K562 (cell line): ENCODE measurements at regions not wholly inside any gene's neighbourhood (a gene's known extent, or its start where the extent isn't known, plus 50 kb on each side); places are given as distances from the start of the nearest gene placed in this dataset.

ENCODE experiments used
- CREM ChIP-seq: IDR thresholded peaks from 2 replicates; pipeline ENCODE4 v1.6.1; 2014; ENCODE audit warnings: antibody characterized with exemption, low read depth
- ETV5 ChIP-seq: sonication (generic); formaldehyde crosslinking; IDR thresholded peaks from 2 replicates; pipeline ENCODE4 v1.4.0; 2020; ENCODE audit warnings: low read depth, mild to moderate bottlenecking, missing genetic modification reagents
- GATAD2A ChIP-seq: fragments of 450-650 bp; IDR thresholded peaks from 2 replicates; pipeline ENCODE4 v1.6.1; 2017
- NFE2L1 ChIP-seq: fragments of 450-650 bp; IDR thresholded peaks from 2 replicates; pipeline ENCODE4 v1.6.1; 2016; ENCODE audit warnings: missing genetic modification characterization, low read depth, mild to moderate bottlenecking, missing compliant biosample characterization, moderate library complexity, borderline replicate concordance
- NFIC ChIP-seq: fragments of 450-650 bp; IDR thresholded peaks from 2 replicates; pipeline ENCODE4 v1.6.1; 2017; ENCODE audit warnings: mild to moderate bottlenecking, inconsistent platforms
- NR1H2 ChIP-seq: sonication (generic); formaldehyde crosslinking; IDR thresholded peaks from 2 replicates; pipeline ENCODE4 v1.4.0; 2020; ENCODE audit warnings: mild to moderate bottlenecking, missing genetic modification reagents
- PURB ChIP-seq: sonication (generic); formaldehyde crosslinking; IDR thresholded peaks from 2 replicates; pipeline ENCODE4 v1.9.0; 2021; ENCODE audit warnings: low read depth, mild to moderate bottlenecking, missing genetic modification reagents
- XRCC4 ChIP-seq: IDR thresholded peaks from one replicate; pipeline ENCODE4 v1.6.1; 2011; ENCODE audit not compliant: insufficient read depth, insufficient read length; ENCODE audit errors: extremely low read depth
- ZNF695 ChIP-seq: fragments of 450-650 bp; formaldehyde crosslinking; IDR thresholded peaks from 2 replicates; pipeline ENCODE4 v1.4.0; 2020; ENCODE audit warnings: mild to moderate bottlenecking, moderate library complexity
- TF ChIP-seq, protein P1 (sequence below), 3 experiments: fragments of 200-800 bp in 1 of 3; sonication (Bioruptor generic) in 1 of 3; sonication (generic) in 1 of 3; formaldehyde crosslinking in 1 of 3; IDR thresholded peaks; 2 replicates each; pipeline versions ENCODE4 v1.6.1 to v1.8.0; 2016 to 2022; ENCODE audit warnings: mild to moderate bottlenecking in 2 of 3, missing compliant biosample characterization in 2 of 3, missing genetic modification characterization in 2 of 3, missing genetic modification reagents in 1 of 3
- TF ChIP-seq, protein P2 (sequence below), 2 experiments: IDR thresholded peaks; 2 replicates each; pipeline ENCODE4 v1.6.1; 2011; ENCODE audit warnings: borderline replicate concordance in 1 of 2, control low read depth in 1 of 2, low read depth in 1 of 2, low read length in 1 of 2, mild to moderate bottlenecking in 1 of 2, mixed read lengths in 1 of 2, moderate library complexity in 1 of 2; ENCODE audit not compliant: insufficient read depth in 1 of 2, insufficient read length in 1 of 2, poor library complexity in 1 of 2, severe bottlenecking in 1 of 2; ENCODE audit errors: extremely low read depth in 1 of 2
- TF ChIP-seq, protein P3 (sequence below), 3 experiments: IDR thresholded peaks in 2 of 3; conservative IDR thresholded peaks in 1 of 3; 2 replicates each; pipeline ENCODE4 v1.5.1; 2011 to 2012; ENCODE audit warnings: low read length in 3 of 3, mild to moderate bottlenecking in 3 of 3, control low read depth in 2 of 3, improper control_type of control experiment in 1 of 3, inconsistent platforms in 1 of 3, low read depth in 1 of 3, mixed read lengths in 1 of 3, moderate library complexity in 1 of 3; ENCODE audit not compliant: insufficient read depth in 2 of 3
- TF ChIP-seq, protein P4 (sequence below): IDR thresholded peaks from 3 replicates; pipeline ENCODE4 v1.6.1; 2011; ENCODE audit warnings: borderline replicate concordance, mild to moderate bottlenecking, moderate library complexity; ENCODE audit not compliant: insufficient read length; ENCODE audit errors: extremely low read depth
- TF ChIP-seq, protein P5 (sequence below): fragments of 450-650 bp; formaldehyde crosslinking; conservative IDR thresholded peaks from 2 replicates; pipeline ENCODE4 v1.4.0; 2022; ENCODE audit warnings: mild to moderate bottlenecking, missing genetic modification characterization
- TF ChIP-seq, protein P6 (sequence below): fragments of 250-450 bp; sonication (Bioruptor Pico); IDR thresholded peaks from 2 replicates; pipeline ENCODE4 v1.8.0; 2022; ENCODE audit warnings: inconsistent platforms, mild to moderate bottlenecking, moderate library complexity, borderline replicate concordance

DNA sequence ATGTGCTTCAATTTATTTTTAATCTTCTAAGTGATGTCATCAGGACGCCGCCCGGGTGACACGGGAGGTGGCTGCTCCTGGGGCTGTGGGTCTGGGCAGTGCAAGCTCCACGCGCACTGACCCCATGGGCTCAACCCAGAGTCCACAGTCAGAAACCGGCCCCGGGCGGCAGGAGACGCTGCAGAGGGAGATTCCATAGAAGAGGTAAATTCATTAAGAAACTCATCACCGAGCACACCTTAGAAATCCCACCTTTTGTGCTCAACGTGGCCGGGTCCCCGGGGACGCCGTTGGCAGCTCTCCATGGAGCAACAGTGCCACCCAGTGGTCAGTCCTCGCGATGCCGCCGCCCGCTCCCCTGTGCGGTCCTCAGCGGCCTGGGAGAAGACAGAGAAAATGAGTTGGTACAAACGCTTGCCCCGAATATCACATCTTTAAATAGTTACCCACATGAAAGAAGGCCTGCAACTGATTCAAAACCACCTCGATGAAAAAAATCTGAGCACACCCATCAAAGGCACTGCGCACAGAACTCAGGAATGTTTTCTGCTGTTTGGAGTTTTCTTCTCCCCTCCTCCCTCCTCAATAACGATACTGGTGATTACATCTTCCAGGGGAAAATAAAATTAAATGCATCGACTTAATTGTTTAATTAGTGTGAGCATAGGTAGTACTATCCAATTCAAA is 92.6 kb downstream of the CMPK2 start (continued):
- TF ChIP-seq ETV5 (CRISPR knock-in tag) (no peak), ZNF695 (no peak), NFE2L1 (tag) (no peak), GATAD2A (no peak), XRCC4 (no peak), NFIC (peak; percentile 65), PURB (CRISPR knock-in tag) (no peak), NR1H2 (CRISPR knock-in tag) (no peak), CREM (peak; percentile 39; the same call in 1 of the 2 replicates)
- TF ChIP-seq, protein P1, sequence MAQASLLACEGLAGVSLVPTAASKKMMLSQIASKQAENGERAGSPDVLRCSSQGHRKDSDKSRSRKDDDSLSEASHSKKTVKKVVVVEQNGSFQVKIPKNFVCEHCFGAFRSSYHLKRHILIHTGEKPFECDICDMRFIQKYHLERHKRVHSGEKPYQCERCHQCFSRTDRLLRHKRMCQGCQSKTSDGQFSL (CRISPR knock-in tag; IDR thresholded peaks at IDR 0.05) = no peak
- TF ChIP-seq, protein P1 (tag; IDR thresholded peaks at IDR 0.05) = no peak
- TF ChIP-seq, protein P2, sequence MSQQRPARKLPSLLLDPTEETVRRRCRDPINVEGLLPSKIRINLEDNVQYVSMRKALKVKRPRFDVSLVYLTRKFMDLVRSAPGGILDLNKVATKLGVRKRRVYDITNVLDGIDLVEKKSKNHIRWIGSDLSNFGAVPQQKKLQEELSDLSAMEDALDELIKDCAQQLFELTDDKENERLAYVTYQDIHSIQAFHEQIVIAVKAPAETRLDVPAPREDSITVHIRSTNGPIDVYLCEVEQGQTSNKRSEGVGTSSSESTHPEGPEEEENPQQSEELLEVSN (IDR thresholded peaks at IDR 0.05; ENCODE audit: borderline replicate concordance in 1 of 2, extremely low read depth in 1 of 2, insufficient read depth in 1 of 2, insufficient read length in 1 of 2, low read depth in 1 of 2, low read length in 1 of 2, poor library complexity in 1 of 2, severe bottlenecking in 1 of 2) = peak in 1 of 2 experiments; percentile 34
- TF ChIP-seq, protein P3, sequence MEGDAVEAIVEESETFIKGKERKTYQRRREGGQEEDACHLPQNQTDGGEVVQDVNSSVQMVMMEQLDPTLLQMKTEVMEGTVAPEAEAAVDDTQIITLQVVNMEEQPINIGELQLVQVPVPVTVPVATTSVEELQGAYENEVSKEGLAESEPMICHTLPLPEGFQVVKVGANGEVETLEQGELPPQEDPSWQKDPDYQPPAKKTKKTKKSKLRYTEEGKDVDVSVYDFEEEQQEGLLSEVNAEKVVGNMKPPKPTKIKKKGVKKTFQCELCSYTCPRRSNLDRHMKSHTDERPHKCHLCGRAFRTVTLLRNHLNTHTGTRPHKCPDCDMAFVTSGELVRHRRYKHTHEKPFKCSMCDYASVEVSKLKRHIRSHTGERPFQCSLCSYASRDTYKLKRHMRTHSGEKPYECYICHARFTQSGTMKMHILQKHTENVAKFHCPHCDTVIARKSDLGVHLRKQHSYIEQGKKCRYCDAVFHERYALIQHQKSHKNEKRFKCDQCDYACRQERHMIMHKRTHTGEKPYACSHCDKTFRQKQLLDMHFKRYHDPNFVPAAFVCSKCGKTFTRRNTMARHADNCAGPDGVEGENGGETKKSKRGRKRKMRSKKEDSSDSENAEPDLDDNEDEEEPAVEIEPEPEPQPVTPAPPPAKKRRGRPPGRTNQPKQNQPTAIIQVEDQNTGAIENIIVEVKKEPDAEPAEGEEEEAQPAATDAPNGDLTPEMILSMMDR (IDR thresholded peaks at IDR 0.05 in 2 of 3, conservative IDR thresholded peaks at IDR 0.05 in 1 of 3; ENCODE audit: insufficient read depth in 2 of 3, low read depth in 1 of 3, low read length in 3 of 3) = peak; percentile 81 to 91 (median 87)
- TF ChIP-seq, protein P4, sequence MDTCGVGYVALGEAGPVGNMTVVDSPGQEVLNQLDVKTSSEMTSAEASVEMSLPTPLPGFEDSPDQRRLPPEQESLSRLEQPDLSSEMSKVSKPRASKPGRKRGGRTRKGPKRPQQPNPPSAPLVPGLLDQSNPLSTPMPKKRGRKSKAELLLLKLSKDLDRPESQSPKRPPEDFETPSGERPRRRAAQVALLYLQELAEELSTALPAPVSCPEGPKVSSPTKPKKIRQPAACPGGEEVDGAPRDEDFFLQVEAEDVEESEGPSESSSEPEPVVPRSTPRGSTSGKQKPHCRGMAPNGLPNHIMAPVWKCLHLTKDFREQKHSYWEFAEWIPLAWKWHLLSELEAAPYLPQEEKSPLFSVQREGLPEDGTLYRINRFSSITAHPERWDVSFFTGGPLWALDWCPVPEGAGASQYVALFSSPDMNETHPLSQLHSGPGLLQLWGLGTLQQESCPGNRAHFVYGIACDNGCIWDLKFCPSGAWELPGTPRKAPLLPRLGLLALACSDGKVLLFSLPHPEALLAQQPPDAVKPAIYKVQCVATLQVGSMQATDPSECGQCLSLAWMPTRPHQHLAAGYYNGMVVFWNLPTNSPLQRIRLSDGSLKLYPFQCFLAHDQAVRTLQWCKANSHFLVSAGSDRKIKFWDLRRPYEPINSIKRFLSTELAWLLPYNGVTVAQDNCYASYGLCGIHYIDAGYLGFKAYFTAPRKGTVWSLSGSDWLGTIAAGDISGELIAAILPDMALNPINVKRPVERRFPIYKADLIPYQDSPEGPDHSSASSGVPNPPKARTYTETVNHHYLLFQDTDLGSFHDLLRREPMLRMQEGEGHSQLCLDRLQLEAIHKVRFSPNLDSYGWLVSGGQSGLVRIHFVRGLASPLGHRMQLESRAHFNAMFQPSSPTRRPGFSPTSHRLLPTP = no peak
- TF ChIP-seq, protein P5, sequence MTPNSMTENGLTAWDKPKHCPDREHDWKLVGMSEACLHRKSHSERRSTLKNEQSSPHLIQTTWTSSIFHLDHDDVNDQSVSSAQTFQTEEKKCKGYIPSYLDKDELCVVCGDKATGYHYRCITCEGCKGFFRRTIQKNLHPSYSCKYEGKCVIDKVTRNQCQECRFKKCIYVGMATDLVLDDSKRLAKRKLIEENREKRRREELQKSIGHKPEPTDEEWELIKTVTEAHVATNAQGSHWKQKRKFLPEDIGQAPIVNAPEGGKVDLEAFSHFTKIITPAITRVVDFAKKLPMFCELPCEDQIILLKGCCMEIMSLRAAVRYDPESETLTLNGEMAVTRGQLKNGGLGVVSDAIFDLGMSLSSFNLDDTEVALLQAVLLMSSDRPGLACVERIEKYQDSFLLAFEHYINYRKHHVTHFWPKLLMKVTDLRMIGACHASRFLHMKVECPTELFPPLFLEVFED (CRISPR knock-in tag) = no peak
- TF ChIP-seq, protein P6, sequence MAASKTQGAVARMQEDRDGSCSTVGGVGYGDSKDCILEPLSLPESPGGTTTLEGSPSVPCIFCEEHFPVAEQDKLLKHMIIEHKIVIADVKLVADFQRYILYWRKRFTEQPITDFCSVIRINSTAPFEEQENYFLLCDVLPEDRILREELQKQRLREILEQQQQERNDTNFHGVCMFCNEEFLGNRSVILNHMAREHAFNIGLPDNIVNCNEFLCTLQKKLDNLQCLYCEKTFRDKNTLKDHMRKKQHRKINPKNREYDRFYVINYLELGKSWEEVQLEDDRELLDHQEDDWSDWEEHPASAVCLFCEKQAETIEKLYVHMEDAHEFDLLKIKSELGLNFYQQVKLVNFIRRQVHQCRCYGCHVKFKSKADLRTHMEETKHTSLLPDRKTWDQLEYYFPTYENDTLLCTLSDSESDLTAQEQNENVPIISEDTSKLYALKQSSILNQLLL (CRISPR knock-in tag) = no peak
